HAP-1 (cell line): ENCODE measurements at regions not wholly inside any gene's neighbourhood (a gene's known extent, or its start where the extent isn't known, plus 50 kb on each side); places are given as distances from the start of the nearest gene placed in this dataset.

ENCODE experiments used
- DNase-seq, 2 experiments: peaks; one replicate each; pipeline ENCODE4 v3.0.0-alpha.2; 2016 to 2020; ENCODE audit warnings: low spot score in 2 of 2
- H3K27me3 ChIP-seq: fragments of 250-450 bp; sonication (Bioruptor Pico); 2 replicates; pipeline ENCODE4 v1.5.1; 2020; ENCODE audit warnings: low read depth, mild to moderate bottlenecking, moderate library complexity
- H3K36me3 ChIP-seq: fragments of 250-450 bp; sonication (Bioruptor Pico); replicated peaks from 2 replicates; pipeline ENCODE4 v1.5.1; 2020; ENCODE audit warnings: mild to moderate bottlenecking
- H3K4me1 ChIP-seq: fragments of 250-450 bp; sonication (Bioruptor Pico); 2 replicates; pipeline ENCODE4 v1.5.1; 2020; ENCODE audit warnings: mild to moderate bottlenecking
- H3K4me3 ChIP-seq: fragments of 250-450 bp; sonication (Bioruptor Pico); 2 replicates; pipeline ENCODE4 v1.5.1; 2020; ENCODE audit warnings: mild to moderate bottlenecking, moderate library complexity
- H3K9me3 ChIP-seq: fragments of 250-450 bp; sonication (Bioruptor Pico); 2 replicates; pipeline ENCODE4 v1.5.1; 2020; ENCODE audit warnings: mild to moderate bottlenecking, moderate library complexity
- in situ Hi-C: fragments of 300-500 bp; cut with MboI; formaldehyde crosslinking; loops from 3 replicates; pipeline ENCODE4 v1.14.3; 2020; ENCODE audit warnings: low sequenced_read_pairs, inconsistent platforms, mixed read lengths

- in situ Hi-C loops = no loop called here
- Histone ChIP-seq H3K4me1 (no peaks in the 10 kb centered on the region), H3K36me3 (no peaks in the 10 kb centered on the region), H3K27me3 (no peaks in the 10 kb centered on the region), H3K9me3 (no peaks in the 10 kb centered on the region), H3K4me3 (no peak overlapping the region)
- DNase-seq = no peak
Observed at GRCh38 chr7:20562461-20562860, 53.0 kb upstream of the ABCB5 start.
